HAP-1 (cell line): ENCODE measurements at regions not wholly inside any gene's neighbourhood (a gene's known extent, or its start where the extent isn't known, plus 50 kb on each side); places are given as distances from the start of the nearest gene placed in this dataset.

ENCODE experiments used
- DNase-seq, 2 experiments: peaks; one replicate each; pipeline ENCODE4 v3.0.0-alpha.2; 2016 to 2020; ENCODE audit warnings: low spot score in 2 of 2
- H3K27me3 ChIP-seq: fragments of 250-450 bp; sonication (Bioruptor Pico); 2 replicates; pipeline ENCODE4 v1.5.1; 2020; ENCODE audit warnings: low read depth, mild to moderate bottlenecking, moderate library complexity
- H3K36me3 ChIP-seq: fragments of 250-450 bp; sonication (Bioruptor Pico); replicated peaks from 2 replicates; pipeline ENCODE4 v1.5.1; 2020; ENCODE audit warnings: mild to moderate bottlenecking
- H3K4me1 ChIP-seq: fragments of 250-450 bp; sonication (Bioruptor Pico); 2 replicates; pipeline ENCODE4 v1.5.1; 2020; ENCODE audit warnings: mild to moderate bottlenecking
- H3K4me3 ChIP-seq: fragments of 250-450 bp; sonication (Bioruptor Pico); 2 replicates; pipeline ENCODE4 v1.5.1; 2020; ENCODE audit warnings: mild to moderate bottlenecking, moderate library complexity
- H3K9me3 ChIP-seq: fragments of 250-450 bp; sonication (Bioruptor Pico); 2 replicates; pipeline ENCODE4 v1.5.1; 2020; ENCODE audit warnings: mild to moderate bottlenecking, moderate library complexity
- in situ Hi-C: fragments of 300-500 bp; cut with MboI; formaldehyde crosslinking; loops from 3 replicates; pipeline ENCODE4 v1.14.3; 2020; ENCODE audit warnings: low sequenced_read_pairs, inconsistent platforms, mixed read lengths

GRCh38 chr10:124282326-124282725 is 136.4 kb downstream of the OAT start:
- in situ Hi-C loops, result no loop called here
- Histone ChIP-seq H3K9me3 (no peaks in the 10 kb centered on the region), H3K4me1 (no peaks in the 10 kb centered on the region), H3K27me3 (no peaks in the 10 kb centered on the region), H3K36me3 (no peaks in the 10 kb centered on the region), H3K4me3 (no peak overlapping the region)
- DNase-seq, result no peak

DNA sequence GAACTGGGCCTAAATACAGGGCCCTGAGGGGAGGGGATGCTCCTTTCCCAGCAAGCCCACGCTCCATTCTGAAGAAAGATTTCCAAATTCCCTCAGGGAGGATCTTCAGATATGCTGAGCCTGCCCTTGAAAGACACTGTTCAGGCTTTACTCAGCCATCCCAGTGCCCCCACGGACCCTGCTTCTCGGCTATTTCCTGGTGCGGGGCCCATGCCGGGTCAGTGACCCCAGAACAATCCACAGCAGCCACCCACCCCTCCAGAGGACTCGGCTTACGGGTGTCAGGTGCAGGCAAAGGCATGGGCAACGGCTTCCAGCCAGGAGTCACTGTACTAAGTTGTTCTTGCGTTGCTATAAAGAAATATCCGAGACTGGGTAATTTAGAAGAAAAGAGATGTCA is 137.1 kb downstream of the OAT start:
- H3K27me3 ChIP-seq, result no peaks in the 10 kb centered on the region
- in situ Hi-C loops, result no loop called here
- H3K9me3 ChIP-seq, result no peaks in the 10 kb centered on the region

DNA sequence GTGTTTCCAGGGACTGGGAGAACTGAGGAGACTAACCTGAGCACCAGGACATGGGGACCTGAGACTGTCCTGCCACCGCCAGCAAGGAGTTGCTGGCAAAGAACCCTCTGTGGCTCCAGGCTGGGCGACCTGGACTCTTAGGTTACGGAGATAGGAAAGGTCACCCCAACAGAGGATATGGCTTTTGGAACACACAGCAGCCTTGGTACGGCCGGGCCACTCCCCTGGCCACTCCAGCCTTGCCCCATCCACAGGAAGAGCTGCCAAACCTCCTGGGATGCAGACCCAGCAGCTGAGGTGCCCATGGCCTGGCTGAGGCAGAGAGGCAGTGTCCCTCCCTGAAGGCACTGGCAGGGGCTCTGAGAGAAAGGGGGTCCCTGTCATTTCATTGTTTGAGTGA is 137.8 kb downstream of the OAT start:
- H3K9me3 ChIP-seq, result no peaks in the 10 kb centered on the region
- no peaks in the 10 kb centered on the region for H3K36me3 ChIP-seq
- no peaks in the 10 kb centered on the region for H3K27me3 ChIP-seq
- DNase-seq, result no peak
- in situ Hi-C loops, result no loop called here
- no peaks in the 10 kb centered on the region for H3K4me1 ChIP-seq
- H3K4me3 ChIP-seq, result no peak overlapping the region

More for the DNA sequence above, 137.1 kb downstream of the OAT start:
- Histone ChIP-seq H3K4me3 (no peak overlapping the region), H3K36me3 (no peaks in the 10 kb centered on the region), H3K4me1 (no peaks in the 10 kb centered on the region)
- DNase-seq, result no peak

GRCh38 chr10:124279882-124280281 is 138.8 kb downstream of the OAT start:
- no peak for DNase-seq
- H3K4me3 ChIP-seq, result no peak overlapping the region
- no peaks in the 10 kb centered on the region for H3K9me3 ChIP-seq
- no peaks in the 10 kb centered on the region for H3K36me3 ChIP-seq
- in situ Hi-C loops, result no loop called here
- no peaks in the 10 kb centered on the region for H3K27me3 ChIP-seq
- no peaks in the 10 kb centered on the region for H3K4me1 ChIP-seq

DNA sequence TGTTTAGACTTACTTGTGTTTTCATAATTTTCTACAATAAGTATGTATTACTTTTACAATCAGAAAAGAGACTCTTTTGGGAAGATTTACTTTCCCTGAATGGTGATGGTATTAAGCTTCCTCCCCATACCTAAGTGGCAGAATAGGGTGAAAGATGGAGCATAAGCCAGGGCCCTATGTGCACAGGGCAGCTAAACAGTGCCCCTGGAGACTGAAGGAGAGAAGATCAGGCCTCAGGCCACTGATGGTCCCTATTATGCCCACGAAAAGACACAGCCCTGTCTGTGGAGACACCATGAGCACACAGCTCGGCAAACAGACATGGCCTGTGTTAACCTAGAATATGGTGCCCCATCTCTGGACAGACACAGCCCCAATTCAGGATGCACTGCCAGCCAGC is 139.4 kb downstream of the OAT start:
- Histone ChIP-seq H3K9me3 (no peaks in the 10 kb centered on the region), H3K4me3 (no peak overlapping the region), H3K27me3 (no peaks in the 10 kb centered on the region), H3K36me3 (no peaks in the 10 kb centered on the region), H3K4me1 (no peaks in the 10 kb centered on the region)
- in situ Hi-C loops, result no loop called here
- DNase-seq, result no peak

DNA sequence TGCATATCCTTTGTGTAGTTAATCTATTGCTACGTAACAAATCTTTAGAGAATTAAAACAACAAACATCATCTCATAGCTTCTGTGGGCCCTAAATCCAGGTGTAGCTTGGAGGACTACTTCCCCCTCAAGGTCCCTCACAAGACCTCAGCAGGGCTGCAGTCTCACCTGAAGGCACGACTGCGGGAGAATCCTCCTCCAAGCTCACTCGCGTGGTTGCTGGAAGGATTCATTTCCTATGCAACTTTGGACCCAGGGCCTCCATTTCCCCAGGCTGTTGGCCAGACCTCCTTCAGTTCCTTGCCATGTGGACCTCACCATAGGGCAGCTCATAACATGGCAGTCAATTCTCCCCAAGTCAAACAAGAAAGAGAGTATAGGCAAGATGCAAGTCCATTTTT is 140.4 kb downstream of the OAT start:
- H3K36me3 ChIP-seq, result no peaks in the 10 kb centered on the region
- DNase-seq, result no peak
- no peaks in the 10 kb centered on the region for H3K4me1 ChIP-seq
- in situ Hi-C loops, result no loop called here
- no peaks in the 10 kb centered on the region for H3K27me3 ChIP-seq
- H3K4me3 ChIP-seq, result no peak overlapping the region
- 0 out of 2 replicates have a peak, but pooled peaks cover 2% of the 10 kb centered on the region for H3K9me3 ChIP-seq

DNA sequence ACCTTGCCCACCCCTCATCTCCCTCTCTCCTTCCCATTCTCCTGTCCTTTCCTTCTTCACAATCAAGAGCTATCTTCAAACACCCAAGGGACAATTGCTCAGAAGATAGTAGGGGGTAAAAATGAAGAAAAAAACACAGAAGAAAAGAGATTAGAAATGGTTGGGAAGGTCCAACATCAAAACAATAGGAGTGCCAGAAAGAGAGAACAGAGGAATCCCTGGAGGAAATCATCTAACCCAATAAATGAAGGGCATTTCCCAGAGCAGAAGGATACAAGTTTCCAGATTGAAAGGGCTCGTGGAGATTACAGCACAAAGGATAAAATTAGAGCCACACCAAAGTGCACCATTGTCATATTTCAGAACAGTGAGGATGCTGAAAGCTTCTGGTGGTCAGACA is 145.6 kb downstream of the OAT start:
- Histone ChIP-seq H3K36me3 (no peaks in the 10 kb centered on the region), H3K27me3 (no peaks in the 10 kb centered on the region), H3K4me3 (no peak overlapping the region), H3K4me1 (no peaks in the 10 kb centered on the region), H3K9me3 (0 out of 2 replicates have a peak, but pooled peaks cover 2% of the 10 kb centered on the region)
- DNase-seq, result no peak
- in situ Hi-C loops, result no loop called here

DNA sequence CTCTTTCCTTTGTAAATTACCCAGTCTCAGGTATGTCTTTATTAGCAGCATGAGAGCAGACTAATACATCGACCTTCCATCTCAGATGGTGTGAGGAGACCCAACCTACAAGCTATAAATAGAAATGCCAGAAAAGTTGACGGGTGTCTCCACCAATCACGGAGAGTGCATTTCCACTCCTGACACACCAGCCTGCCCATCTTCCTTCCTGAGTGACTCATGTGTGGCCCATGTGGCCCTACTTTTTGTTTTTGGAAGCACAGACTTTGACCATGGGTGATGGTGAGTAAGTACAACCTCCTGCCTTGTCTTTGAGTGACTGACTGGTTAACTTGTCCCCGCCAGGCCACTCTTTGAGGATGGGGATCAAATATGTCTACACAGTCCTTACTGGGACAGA is 147.0 kb downstream of the OAT start:
- DNase-seq, result no peak
- in situ Hi-C loops, result no loop called here
- H3K9me3 ChIP-seq, result 0 out of 2 replicates have a peak, but pooled peaks cover 2% of the 10 kb centered on the region
- no peaks in the 10 kb centered on the region for H3K4me1 ChIP-seq
- H3K36me3 ChIP-seq, result no peaks in the 10 kb centered on the region
- H3K4me3 ChIP-seq, result no peak overlapping the region
- H3K27me3 ChIP-seq, result no peaks in the 10 kb centered on the region

GRCh38 chr10:124270530-124271327 is 148.0 kb downstream of the OAT start:
- in situ Hi-C loops, result no loop called here
- H3K9me3 ChIP-seq, result 0 out of 2 replicates have a peak, but pooled peaks cover 2% of the 10 kb centered on the region
- H3K27me3 ChIP-seq, result no peaks in the 10 kb centered on the region
- DNase-seq, result no peak
- no peaks in the 10 kb centered on the region for H3K36me3 ChIP-seq
- no peaks in the 10 kb centered on the region for H3K4me1 ChIP-seq
- no peak overlapping the region for H3K4me3 ChIP-seq

GRCh38 chr10:124268976-124269375 is 149.7 kb downstream of the OAT start:
- Histone ChIP-seq H3K27me3 (peaks cover 3% of the 10 kb centered on the region; the same call in 1 of the 2 replicates), H3K9me3 (0 out of 2 replicates have a peak, but pooled peaks cover 2% of the 10 kb centered on the region), H3K4me1 (no peaks in the 10 kb centered on the region), H3K36me3 (no peaks in the 10 kb centered on the region), H3K4me3 (no peak overlapping the region)
- in situ Hi-C loops, result no loop called here
- DNase-seq, result no peak

DNA sequence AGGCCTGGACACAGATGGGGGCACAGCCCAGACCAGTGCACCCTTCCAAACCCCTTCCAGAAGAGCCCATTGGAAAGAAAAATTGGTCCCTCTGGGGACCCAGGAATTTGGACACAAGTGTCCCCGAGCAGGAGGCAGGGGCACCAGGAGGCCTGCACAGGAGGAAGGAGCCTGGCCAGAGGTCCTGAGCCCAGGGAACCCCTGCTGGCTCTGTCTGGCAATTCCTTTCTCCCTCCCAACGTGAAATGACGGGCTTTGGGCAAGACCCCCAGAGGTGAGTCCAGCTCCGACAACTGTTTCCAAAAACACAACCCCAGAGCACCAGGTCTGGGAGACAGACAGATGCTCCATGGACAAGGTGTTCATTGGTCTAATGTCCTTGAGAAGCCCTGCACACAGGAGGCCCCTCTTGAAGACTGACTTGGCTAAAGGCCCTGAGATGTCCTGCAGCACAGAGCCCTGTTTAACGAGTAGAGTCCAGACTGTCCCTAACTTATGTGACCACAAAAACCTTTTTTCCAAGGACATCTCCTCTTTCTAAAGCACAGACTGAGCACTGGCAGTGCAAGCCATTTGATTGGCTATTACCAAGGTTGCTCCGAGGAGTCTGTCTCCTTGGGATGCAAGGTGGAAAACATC is 150.7 kb downstream of the OAT start:
- no peak overlapping the region for H3K4me3 ChIP-seq
- no peaks in the 10 kb centered on the region for H3K36me3 ChIP-seq
- DNase-seq, result no peak
- no peaks in the 10 kb centered on the region for H3K9me3 ChIP-seq
- H3K4me1 ChIP-seq, result no peaks in the 10 kb centered on the region
- H3K27me3 ChIP-seq, result peaks cover 3% of the 10 kb centered on the region; the same call in 1 of the 2 replicates
- in situ Hi-C loops, result no loop called here

DNA sequence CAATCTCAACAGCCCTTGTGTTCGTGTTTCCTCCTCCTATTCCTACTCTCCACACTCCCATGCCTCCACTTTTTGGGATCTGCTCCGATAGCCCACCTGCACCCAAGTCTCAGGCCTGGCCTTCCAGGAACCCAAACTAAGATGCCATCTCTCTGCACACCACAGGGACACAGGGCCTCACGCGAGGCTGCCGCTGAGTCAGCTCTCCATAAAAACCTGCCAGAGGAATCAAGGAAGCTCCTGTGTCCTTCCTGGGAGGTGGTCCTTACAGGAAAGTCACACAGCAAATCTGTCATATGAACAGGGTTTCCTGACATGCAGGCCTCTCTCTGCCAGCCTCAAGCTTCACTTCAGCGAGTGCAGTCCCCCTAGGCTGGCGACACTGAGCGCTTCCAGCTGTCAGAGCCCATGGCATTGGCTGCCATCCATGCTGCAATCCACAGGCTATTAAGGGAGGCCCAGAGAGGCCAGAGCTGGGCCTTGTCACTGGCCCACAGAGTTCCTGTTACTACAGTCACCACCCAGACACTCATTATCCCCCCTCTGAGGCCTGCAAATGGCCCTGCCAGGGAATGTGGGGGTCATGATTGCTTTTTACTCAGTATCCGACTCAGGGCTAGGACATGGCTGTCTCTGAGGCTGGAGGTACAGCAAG is 151.4 kb downstream of the OAT start:
- in situ Hi-C loops, result no loop called here
- H3K4me1 ChIP-seq, result no peaks in the 10 kb centered on the region
- peaks cover 3% of the 10 kb centered on the region; the same call in 1 of the 2 replicates for H3K27me3 ChIP-seq
- no peak for DNase-seq
- H3K4me3 ChIP-seq, result no peak overlapping the region
- H3K9me3 ChIP-seq, result no peaks in the 10 kb centered on the region
- H3K36me3 ChIP-seq, result no peaks in the 10 kb centered on the region

DNA sequence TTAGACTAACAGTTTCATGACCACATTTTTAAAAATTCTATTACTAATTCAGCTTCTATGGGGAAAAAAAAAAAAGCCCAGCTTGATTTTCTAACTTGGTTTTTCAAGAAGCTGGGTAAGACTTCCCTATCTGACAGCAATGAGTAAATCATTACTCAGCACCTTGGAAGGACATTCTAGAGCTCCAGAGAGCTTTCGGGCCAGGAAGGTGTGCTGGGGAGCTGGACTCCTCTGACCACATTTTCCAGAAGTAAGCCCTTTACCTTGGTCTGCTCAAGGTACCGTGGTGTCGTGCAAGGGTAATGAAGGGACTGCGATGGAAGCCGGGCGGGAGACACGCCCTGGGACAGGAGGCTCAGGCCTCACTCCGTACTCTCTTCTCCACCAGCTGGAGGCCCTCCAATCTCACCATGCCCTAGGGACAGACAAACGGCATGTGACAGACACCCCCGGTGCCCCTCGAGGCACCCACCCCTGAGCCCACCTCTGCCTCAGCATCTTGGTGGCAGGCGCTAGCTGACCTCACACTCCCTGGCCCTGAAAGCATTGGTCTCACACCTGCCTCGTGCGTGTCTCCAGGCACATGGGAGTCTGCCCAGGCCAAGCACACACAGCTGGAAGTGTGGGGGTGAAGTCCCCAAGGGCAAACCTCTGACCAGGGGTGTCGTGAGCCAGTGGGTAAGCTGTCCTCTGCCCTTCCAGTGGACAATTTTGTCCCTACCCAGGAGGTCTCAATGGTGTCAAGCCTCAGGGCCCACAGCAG is 152.1 kb downstream of the OAT start:
- Histone ChIP-seq H3K4me3 (no peak overlapping the region), H3K36me3 (no peaks in the 10 kb centered on the region), H3K27me3 (peaks cover 5% of the 10 kb centered on the region; the same call in 1 of the 2 replicates), H3K9me3 (no peaks in the 10 kb centered on the region), H3K4me1 (no peaks in the 10 kb centered on the region)
- in situ Hi-C loops, result no loop called here
- DNase-seq, result no peak
